ENCODE measurements at regions not wholly inside any gene's neighbourhood (a gene's known extent, or its start where the extent isn't known, plus 50 kb on each side); places are given as distances from the start of the nearest gene placed in this dataset.

DNA sequence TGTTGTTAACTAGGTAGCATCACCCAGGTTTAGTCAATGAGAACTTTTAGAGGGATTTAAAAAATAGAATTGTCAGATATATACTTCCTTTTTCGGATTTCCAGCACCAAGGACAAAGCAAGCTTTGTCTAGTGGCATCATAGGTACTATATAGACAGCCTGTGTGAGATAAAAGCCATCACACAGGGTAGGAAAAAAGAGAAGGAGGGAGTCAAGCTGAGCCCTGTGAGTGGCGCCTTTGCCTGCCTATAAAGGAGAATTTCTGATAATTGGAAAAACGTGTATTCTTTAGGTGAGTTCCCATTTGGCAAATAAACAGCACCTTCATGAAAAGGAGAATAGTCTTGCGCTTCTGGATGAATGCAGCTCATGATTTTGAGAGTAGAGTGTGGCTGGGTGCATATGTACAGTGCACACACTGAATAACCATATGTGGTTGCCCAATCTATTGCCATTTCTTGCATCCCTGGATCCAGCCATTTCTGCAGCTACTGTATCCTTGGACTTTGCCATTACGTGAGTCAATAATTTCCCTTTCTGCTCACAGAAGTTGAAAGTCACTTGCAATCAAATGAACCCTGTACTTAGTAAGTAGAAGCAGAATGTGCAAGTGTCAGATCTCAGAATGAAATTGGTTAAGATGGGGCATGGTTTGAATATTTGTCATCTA lies 559.9 kb upstream of the MEX3C start:
- TF ChIP-seq CTCF (conservative IDR thresholded peaks at IDR 0.05; ENCODE audit: low read depth, low read length): no peak
- DNase-seq (ENCODE audit: low read depth): no peak
- no peak overlapping the region for H3K4me3 ChIP-seq (ENCODE audit: low read depth, low read length)

DNA sequence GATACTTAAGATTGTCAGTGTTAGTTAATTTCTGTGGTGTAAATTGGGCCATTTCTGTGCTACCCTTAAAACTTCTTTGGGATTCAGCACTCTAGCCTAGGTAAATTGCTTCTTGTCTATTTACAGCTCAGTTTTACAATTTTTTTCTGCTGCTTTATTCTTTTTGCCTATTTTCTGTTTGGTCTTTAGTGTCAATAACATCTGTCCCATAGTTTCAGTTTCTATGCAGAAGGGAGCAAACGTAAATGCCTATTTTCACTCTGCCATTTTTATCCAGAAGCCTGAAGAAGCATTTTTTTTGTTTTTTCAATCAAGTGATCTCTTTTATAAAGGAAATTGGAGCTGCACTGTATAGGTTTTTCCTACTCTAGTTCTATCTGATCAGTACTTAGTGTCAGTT lies 564.9 kb upstream of the MEX3C start:
- H3K4me3 ChIP-seq (ENCODE audit: low read depth, low read length): no peak overlapping the region
- no peak for TF ChIP-seq CTCF (conservative IDR thresholded peaks at IDR 0.05; ENCODE audit: low read depth, low read length)
- no peak for DNase-seq (ENCODE audit: low read depth)

DNA sequence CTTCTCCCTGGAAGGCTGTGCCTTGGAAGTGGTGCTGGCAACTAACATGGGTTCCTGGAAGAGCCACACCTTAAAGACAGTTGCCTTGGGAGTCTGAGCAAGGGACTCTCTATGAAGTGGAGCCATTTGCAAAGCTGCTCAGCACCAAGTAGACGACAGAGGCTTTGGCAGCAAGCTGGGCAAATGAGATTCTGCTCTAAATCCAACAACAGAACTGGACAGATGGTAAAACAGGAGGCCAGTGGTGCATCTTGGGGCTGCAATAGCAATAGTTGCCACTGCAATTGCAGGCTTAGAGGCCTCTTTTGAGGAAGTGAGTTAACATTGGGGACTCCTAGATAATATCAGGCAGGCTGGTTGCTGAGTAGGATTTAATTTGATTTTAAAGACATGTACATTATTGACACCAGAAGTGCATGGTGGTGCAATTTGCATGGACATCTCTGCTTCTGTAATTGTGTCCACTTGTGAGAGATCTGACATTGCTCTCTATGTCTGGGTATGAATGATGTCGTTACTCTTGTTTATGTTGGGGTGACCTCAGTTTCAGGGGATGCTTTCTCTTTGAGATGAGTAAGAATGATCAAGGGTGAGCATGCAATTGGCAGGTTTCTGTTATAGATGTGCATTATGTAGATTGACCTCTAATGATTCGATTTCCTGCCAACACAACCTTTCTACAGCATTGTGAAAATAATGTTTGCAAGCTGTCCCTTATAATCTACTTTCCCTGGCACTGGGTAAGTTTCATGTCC lies 568.3 kb upstream of the MEX3C start:
- TF ChIP-seq CTCF (conservative IDR thresholded peaks at IDR 0.05; ENCODE audit: low read depth, low read length): no peak
- no peak overlapping the region for H3K4me3 ChIP-seq (ENCODE audit: low read depth, low read length)

DNA sequence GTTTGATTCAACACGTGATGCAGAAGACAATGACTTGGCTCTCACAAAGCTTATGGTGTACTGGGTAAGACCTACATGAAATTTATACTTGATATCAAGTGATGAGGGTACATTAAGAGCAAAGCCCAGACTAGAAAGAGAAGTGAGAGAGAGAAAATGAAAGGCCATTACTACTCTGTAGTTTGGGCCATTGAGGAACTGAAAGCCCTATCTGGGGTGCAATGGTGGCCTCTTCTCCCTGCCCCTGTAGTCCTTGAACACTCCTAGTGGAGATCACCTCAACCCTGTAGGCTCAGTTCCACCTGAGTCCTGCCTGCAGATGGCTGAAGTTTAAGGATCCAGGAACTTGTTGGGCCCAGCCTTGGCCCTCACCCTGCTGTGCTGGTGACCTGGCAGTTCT lies 569.8 kb upstream of the MEX3C start:
- no peak for TF ChIP-seq CTCF (conservative IDR thresholded peaks at IDR 0.05; ENCODE audit: low read depth, low read length)
- no peak overlapping the region for H3K4me3 ChIP-seq (ENCODE audit: low read depth, low read length)
- no peak for DNase-seq (ENCODE audit: low read depth)

More for the DNA sequence above, 568.3 kb upstream of the MEX3C start:
- no peak for DNase-seq (ENCODE audit: low read depth)

DNA sequence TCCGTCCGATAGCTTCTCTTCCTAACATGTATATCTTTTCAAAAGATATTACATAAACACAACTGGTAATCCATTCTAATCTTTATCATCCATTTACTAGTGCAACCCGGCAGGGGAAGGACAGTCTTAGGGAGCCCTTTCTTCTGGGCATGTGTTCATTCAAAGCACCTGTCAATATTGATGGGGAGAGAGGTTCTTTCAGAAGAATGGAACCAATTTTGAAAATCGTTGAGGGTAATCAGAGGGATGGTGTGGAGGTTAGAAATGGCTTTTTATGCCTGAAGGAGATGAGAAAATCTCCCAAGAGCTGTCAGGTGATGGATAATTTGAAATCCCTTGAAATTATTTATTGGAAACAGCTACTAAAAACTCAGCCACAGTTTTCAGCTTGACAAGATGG lies 561.9 kb upstream of the DCC start:
- H3K4me3 ChIP-seq (ENCODE audit: low read depth, low read length): no peak overlapping the region
- no peak for TF ChIP-seq CTCF (conservative IDR thresholded peaks at IDR 0.05; ENCODE audit: low read depth, low read length)
- DNase-seq (ENCODE audit: low read depth): no peak

GRCh38 chr18:51789871-51790270 lies 550.1 kb upstream of the DCC start:
- H3K4me3 ChIP-seq (ENCODE audit: low read depth, low read length): no peak overlapping the region
- DNase-seq (ENCODE audit: low read depth): no peak
- no peak for TF ChIP-seq CTCF (conservative IDR thresholded peaks at IDR 0.05; ENCODE audit: low read depth, low read length)

DNA sequence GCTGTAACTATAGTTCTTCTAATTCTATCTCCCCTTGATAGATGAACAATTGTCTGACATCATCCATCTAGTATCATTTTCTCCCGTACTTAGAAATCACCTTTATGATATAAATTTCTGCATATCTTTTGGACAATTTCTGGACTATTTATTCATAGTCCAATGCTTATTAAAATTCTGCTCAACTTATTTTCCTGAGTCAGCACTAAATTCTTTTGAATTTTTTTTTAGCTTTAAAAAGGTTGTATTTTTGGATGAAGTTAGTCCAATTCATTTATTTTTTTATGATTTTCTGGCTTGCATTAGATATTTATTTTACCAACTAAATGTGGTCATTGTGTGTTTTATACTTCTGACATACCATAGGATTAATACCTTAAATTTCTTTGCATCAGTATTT lies 538.5 kb upstream of the DCC start:
- no peak for DNase-seq (ENCODE audit: low read depth)
- no peak overlapping the region for H3K4me3 ChIP-seq (ENCODE audit: low read depth, low read length)
- no peak for TF ChIP-seq CTCF (conservative IDR thresholded peaks at IDR 0.05; ENCODE audit: low read depth, low read length)

Measured in epithelial cell of proximal tubule (primary cell).